ENCODE measurements at regions not wholly inside any gene's neighbourhood (a gene's known extent, or its start where the extent isn't known, plus 50 kb on each side); places are given as distances from the start of the nearest gene placed in this dataset.

- DNase-seq (ENCODE audit: insufficient read length, low spot score) (no peak), FAIRE-seq (no peak)
- TF ChIP-seq SPI1 (IDR thresholded peaks at IDR 0.05; ENCODE audit: low read depth, low read length): no peak
- no peak for TF ChIP-seq PAX5 (IDR thresholded peaks at IDR 0.05; ENCODE audit: insufficient read depth, low read length, severe bottlenecking)
- no peak for TF ChIP-seq POLR2AphosphoS5 (IDR thresholded peaks at IDR 0.05; ENCODE audit: low read depth, low read length)
- TF ChIP-seq POU2F2 (IDR thresholded peaks at IDR 0.05; ENCODE audit: low read depth, low read length): no peak
- TF ChIP-seq TAF1 (IDR thresholded peaks at IDR 0.05; ENCODE audit: low read depth, low read length): no peak
- no peak for TF ChIP-seq POLR2A (IDR thresholded peaks at IDR 0.05; ENCODE audit: low read depth, low read length)
Measured at GRCh38 chr1:87853576-87854351, 525.1 kb downstream of the LMO4 start.

- FAIRE-seq: no peak
Measured at GRCh38 chr1:87863317-87863716, 534.6 kb downstream of the LMO4 start.

GRCh38 chr1:87864676-87865075 is 536.0 kb downstream of the LMO4 start:
- FAIRE-seq: peak; percentile 13
- DNase-seq (ENCODE audit: insufficient read length, low spot score): no peak
- TF ChIP-seq POLR2AphosphoS5 (IDR thresholded peaks at IDR 0.05; ENCODE audit: low read depth, low read length): no peak
- TF ChIP-seq POU2F2 (IDR thresholded peaks at IDR 0.05; ENCODE audit: low read depth, low read length): no peak
- TF ChIP-seq PAX5 (IDR thresholded peaks at IDR 0.05; ENCODE audit: insufficient read depth, low read length, severe bottlenecking): no peak
- TF ChIP-seq TAF1 (IDR thresholded peaks at IDR 0.05; ENCODE audit: low read depth, low read length): no peak
- no peak for TF ChIP-seq POLR2A (IDR thresholded peaks at IDR 0.05; ENCODE audit: low read depth, low read length)
- no peak for TF ChIP-seq SPI1 (IDR thresholded peaks at IDR 0.05; ENCODE audit: low read depth, low read length)

More at GRCh38 chr1:87863317-87863716, 534.6 kb downstream of the LMO4 start:
- no peak for DNase-seq (ENCODE audit: insufficient read length, low spot score)
- TF ChIP-seq SPI1 (IDR thresholded peaks at IDR 0.05; ENCODE audit: low read depth, low read length) (no peak), POU2F2 (IDR thresholded peaks at IDR 0.05; ENCODE audit: low read depth, low read length) (no peak)

DNA sequence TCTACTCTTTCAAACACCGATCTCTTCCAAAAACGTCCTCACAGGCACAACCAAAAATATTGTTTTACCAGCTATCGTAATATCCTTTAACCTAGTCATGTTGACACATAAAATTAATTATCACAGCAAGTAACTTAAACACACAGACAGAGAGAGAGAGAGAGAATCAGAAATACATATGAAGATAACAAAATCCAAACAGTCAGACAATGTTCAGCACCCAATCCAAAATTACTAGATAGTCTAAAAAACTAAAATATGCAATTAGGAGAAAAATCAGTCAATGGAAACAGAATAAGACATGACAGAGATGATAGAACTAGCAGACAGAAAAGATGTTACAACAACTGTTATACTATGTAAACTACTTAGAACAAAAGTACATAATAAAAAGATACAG is 537.7 kb downstream of the LMO4 start:
- DNase-seq (ENCODE audit: insufficient read length, low spot score): no peak
- FAIRE-seq: no peak
- TF ChIP-seq TAF1 (IDR thresholded peaks at IDR 0.05; ENCODE audit: low read depth, low read length) (no peak), POLR2AphosphoS5 (IDR thresholded peaks at IDR 0.05; ENCODE audit: low read depth, low read length) (no peak), SPI1 (IDR thresholded peaks at IDR 0.05; ENCODE audit: low read depth, low read length) (no peak), PAX5 (IDR thresholded peaks at IDR 0.05; ENCODE audit: insufficient read depth, low read length, severe bottlenecking) (no peak), POLR2A (IDR thresholded peaks at IDR 0.05; ENCODE audit: low read depth, low read length) (no peak), POU2F2 (IDR thresholded peaks at IDR 0.05; ENCODE audit: low read depth, low read length) (no peak)

DNA sequence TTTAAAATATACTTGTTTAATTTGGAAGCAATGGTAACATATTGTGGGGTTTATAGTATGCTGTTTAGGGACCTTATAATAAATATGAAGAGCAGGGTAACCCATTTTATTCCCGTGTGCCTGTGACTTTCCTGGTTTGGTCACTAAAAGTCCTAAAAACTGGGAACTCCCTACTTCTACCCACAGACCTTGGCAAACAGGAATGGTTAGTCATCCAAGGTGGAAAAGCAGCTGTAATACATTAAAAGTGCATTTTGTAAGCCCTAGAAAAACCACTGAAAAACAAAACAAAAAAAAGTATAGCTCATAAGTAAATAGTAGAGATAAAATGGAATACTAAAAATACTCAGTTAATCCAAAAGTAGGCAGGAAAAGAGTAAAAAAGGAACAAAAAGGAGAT is 538.9 kb downstream of the LMO4 start:
- no peak for FAIRE-seq
- no peak for TF ChIP-seq TAF1 (IDR thresholded peaks at IDR 0.05; ENCODE audit: low read depth, low read length)
- no peak for TF ChIP-seq POLR2AphosphoS5 (IDR thresholded peaks at IDR 0.05; ENCODE audit: low read depth, low read length)
- DNase-seq (ENCODE audit: insufficient read length, low spot score): no peak

- TF ChIP-seq PAX5 (IDR thresholded peaks at IDR 0.05; ENCODE audit: insufficient read depth, low read length, severe bottlenecking) (no peak), POU2F2 (IDR thresholded peaks at IDR 0.05; ENCODE audit: low read depth, low read length) (no peak), POLR2A (IDR thresholded peaks at IDR 0.05; ENCODE audit: low read depth, low read length) (no peak), POLR2AphosphoS5 (IDR thresholded peaks at IDR 0.05; ENCODE audit: low read depth, low read length) (no peak), SPI1 (IDR thresholded peaks at IDR 0.05; ENCODE audit: low read depth, low read length) (no peak), TAF1 (IDR thresholded peaks at IDR 0.05; ENCODE audit: low read depth, low read length) (no peak)
- FAIRE-seq (no peak), DNase-seq (ENCODE audit: insufficient read length, low spot score) (no peak)
Measured at GRCh38 chr1:87869567-87869966, 540.9 kb downstream of the LMO4 start.

DNA sequence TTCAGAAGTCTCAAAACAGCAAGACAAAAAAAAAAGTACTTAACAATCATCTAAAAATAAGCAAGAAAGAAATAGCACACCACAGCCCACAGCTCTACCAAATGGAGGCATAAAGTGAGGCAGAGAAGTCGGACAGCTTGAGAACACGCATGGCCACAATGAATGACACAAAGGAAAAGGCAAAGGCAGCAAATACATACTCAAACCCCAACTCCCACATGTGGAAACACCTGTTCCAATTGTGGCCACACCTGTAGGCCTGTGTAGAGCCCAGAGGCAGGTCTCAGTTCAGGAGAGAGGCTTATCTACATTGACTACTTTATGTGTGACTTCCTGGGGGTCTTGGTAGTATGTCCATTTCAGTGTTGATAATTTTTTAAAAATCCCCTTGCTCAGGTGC is 543.5 kb downstream of the LMO4 start:
- DNase-seq (ENCODE audit: insufficient read length, low spot score) (no peak), FAIRE-seq (no peak)
- no peak for TF ChIP-seq SPI1 (IDR thresholded peaks at IDR 0.05; ENCODE audit: low read depth, low read length)
- TF ChIP-seq TAF1 (IDR thresholded peaks at IDR 0.05; ENCODE audit: low read depth, low read length): no peak
- TF ChIP-seq POLR2A (IDR thresholded peaks at IDR 0.05; ENCODE audit: low read depth, low read length): no peak
- no peak for TF ChIP-seq POLR2AphosphoS5 (IDR thresholded peaks at IDR 0.05; ENCODE audit: low read depth, low read length)
- TF ChIP-seq PAX5 (IDR thresholded peaks at IDR 0.05; ENCODE audit: insufficient read depth, low read length, severe bottlenecking): no peak
- no peak for TF ChIP-seq POU2F2 (IDR thresholded peaks at IDR 0.05; ENCODE audit: low read depth, low read length)

DNA sequence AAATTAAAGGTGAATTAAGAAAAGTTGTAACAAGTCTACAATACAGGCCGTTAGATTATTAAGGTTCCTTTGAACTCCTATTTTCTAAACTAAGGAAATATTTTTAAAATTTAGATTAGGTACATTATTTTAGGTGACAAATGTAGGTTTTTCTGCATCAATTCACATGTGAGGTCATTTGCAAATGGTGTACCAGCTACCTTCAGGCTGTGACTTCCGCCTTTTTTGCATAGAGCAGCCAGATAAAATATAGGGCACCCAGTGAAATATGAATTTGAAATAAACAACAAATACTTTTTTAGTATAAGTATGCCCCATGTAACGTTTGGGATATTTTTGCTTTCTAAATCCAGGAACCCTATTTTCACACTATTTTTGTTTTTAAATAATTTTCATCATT is 544.0 kb downstream of the LMO4 start:
- no peak for TF ChIP-seq POU2F2 (IDR thresholded peaks at IDR 0.05; ENCODE audit: low read depth, low read length)
- no peak for TF ChIP-seq POLR2AphosphoS5 (IDR thresholded peaks at IDR 0.05; ENCODE audit: low read depth, low read length)
- TF ChIP-seq SPI1 (IDR thresholded peaks at IDR 0.05; ENCODE audit: low read depth, low read length): no peak; the same call in 1 of the 2 replicates
- no peak for TF ChIP-seq TAF1 (IDR thresholded peaks at IDR 0.05; ENCODE audit: low read depth, low read length)
- no peak for TF ChIP-seq PAX5 (IDR thresholded peaks at IDR 0.05; ENCODE audit: insufficient read depth, low read length, severe bottlenecking)
- no peak for TF ChIP-seq POLR2A (IDR thresholded peaks at IDR 0.05; ENCODE audit: low read depth, low read length)
- FAIRE-seq (no peak), DNase-seq (ENCODE audit: insufficient read length, low spot score) (no peak)

GRCh38 chr1:87878873-87879272 is 550.2 kb downstream of the LMO4 start:
- no peak for FAIRE-seq
- no peak for DNase-seq (ENCODE audit: insufficient read length, low spot score)
- TF ChIP-seq SPI1 (IDR thresholded peaks at IDR 0.05; ENCODE audit: low read depth, low read length): no peak

GRCh38 chr1:87880098-87880760 is 551.5 kb downstream of the LMO4 start:
- FAIRE-seq: no peak
- TF ChIP-seq POLR2AphosphoS5 (IDR thresholded peaks at IDR 0.05; ENCODE audit: low read depth, low read length) (no peak), SPI1 (IDR thresholded peaks at IDR 0.05; ENCODE audit: low read depth, low read length) (no peak), POU2F2 (IDR thresholded peaks at IDR 0.05; ENCODE audit: low read depth, low read length) (no peak), PAX5 (IDR thresholded peaks at IDR 0.05; ENCODE audit: insufficient read depth, low read length, severe bottlenecking) (no peak), TAF1 (IDR thresholded peaks at IDR 0.05; ENCODE audit: low read depth, low read length) (no peak), POLR2A (IDR thresholded peaks at IDR 0.05; ENCODE audit: low read depth, low read length) (no peak)
- no peak for DNase-seq (ENCODE audit: insufficient read length, low spot score)
